ENCODE measurements at regions not wholly inside any gene's neighbourhood (a gene's known extent, or its start where the extent isn't known, plus 50 kb on each side); places are given as distances from the start of the nearest gene placed in this dataset.

DNA sequence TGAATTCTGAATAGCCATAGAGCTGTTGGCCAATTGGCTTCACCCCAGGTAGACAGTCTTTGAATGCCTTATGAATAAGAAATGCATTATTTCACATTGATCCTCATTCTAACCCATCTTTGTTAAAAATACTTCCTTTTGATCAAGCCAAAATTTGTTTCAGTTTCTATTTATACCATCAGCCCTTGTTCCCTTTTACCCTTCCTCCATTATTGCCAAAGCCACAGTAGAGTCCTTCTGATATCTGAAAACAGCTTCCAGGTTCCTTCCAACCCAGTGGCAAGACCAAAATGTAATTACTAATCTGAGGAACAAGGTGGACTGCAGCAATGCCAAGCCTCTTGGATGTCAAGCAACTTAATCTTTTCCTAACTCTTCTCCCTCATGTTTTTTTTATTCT lies 458.8 kb downstream of the BUD13 start:
- no peaks in the 10 kb centered on the region for H4K20me1 ChIP-seq (ENCODE audit: insufficient read depth)
- DNase-seq, result no peak
- no peaks in the 10 kb centered on the region for H3K79me2 ChIP-seq (ENCODE audit: insufficient read depth)
- no peaks in the 10 kb centered on the region for H3K9me3 ChIP-seq (ENCODE audit: low read depth)
- no peaks in the 10 kb centered on the region for H3K36me3 ChIP-seq (ENCODE audit: low read depth)
- TF ChIP-seq EZH2phosphoT487 (IDR thresholded peaks at IDR 0.05; ENCODE audit: insufficient read depth, low read depth), result no peak
- no peak for TF ChIP-seq EZH2 (IDR thresholded peaks at IDR 0.05; ENCODE audit: insufficient read depth, poor library complexity, severe bottlenecking)
- no peak overlapping the region for H3K4me2 ChIP-seq (ENCODE audit: unreplicated experiment)
- no peak overlapping the region for H3K9ac ChIP-seq
- no peak overlapping the region for H2AFZ ChIP-seq
- no peaks in the 10 kb centered on the region for H3F3A ChIP-seq (ENCODE audit: insufficient read depth)
- H3K27me3 ChIP-seq (replicated peaks; ENCODE audit: insufficient read depth), result no peaks in the 10 kb centered on the region
- no peak overlapping the region for H3K4me3 ChIP-seq
- H3K4me1 ChIP-seq (ENCODE audit: insufficient read depth), result no peaks in the 10 kb centered on the region
- no peak overlapping the region for H3K27ac ChIP-seq
- H3K9me2 ChIP-seq (ENCODE audit: insufficient read depth), result no peaks in the 10 kb centered on the region
- in situ Hi-C loops (cut with MboI), result no loop called here

- no peaks in the 10 kb centered on the region for H3K4me1 ChIP-seq (ENCODE audit: insufficient read depth)
- WGBS, 2 experiments (ENCODE audit: low coverage in 1 of 2, low lambda C conversion rate in 2 of 2, missing lambda C conversion rate in 2 of 2), result 14 to 16% methylated on average over 15 of the region's 15 CpGs
- no peaks in the 10 kb centered on the region for H3K79me2 ChIP-seq (ENCODE audit: insufficient read depth)
- no peaks in the 10 kb centered on the region for H3K9me3 ChIP-seq (ENCODE audit: low read depth)
- TF ChIP-seq EZH2phosphoT487 (IDR thresholded peaks at IDR 0.05; ENCODE audit: insufficient read depth, low read depth) (no peak), EZH2 (IDR thresholded peaks at IDR 0.05; ENCODE audit: insufficient read depth, poor library complexity, severe bottlenecking) (no peak)
- no peak overlapping the region for H3K9ac ChIP-seq
- H3K4me2 ChIP-seq (ENCODE audit: unreplicated experiment), result no peak overlapping the region
- H4K20me1 ChIP-seq (ENCODE audit: insufficient read depth), result no peaks in the 10 kb centered on the region
- no peaks in the 10 kb centered on the region for H3K36me3 ChIP-seq (ENCODE audit: low read depth)
- H3F3A ChIP-seq (ENCODE audit: insufficient read depth), result no peaks in the 10 kb centered on the region
- no peak overlapping the region for H2AFZ ChIP-seq
- in situ Hi-C loops (cut with MboI), result no loop called here
- H3K27me3 ChIP-seq (replicated peaks; ENCODE audit: insufficient read depth), result no peaks in the 10 kb centered on the region
- no peaks in the 10 kb centered on the region for H3K9me2 ChIP-seq (ENCODE audit: insufficient read depth)
- H3K4me3 ChIP-seq, result no peak overlapping the region
- DNase-seq, result peak; percentile 1
- no peak overlapping the region for H3K27ac ChIP-seq
These were observed 460.0 kb downstream of the BUD13 start for GRCh38 chr11:116312570-116313391.

GRCh38 chr11:116311206-116311605 lies 461.6 kb downstream of the BUD13 start:
- Histone ChIP-seq H3K9me3 (ENCODE audit: low read depth) (no peaks in the 10 kb centered on the region), H3K36me3 (ENCODE audit: low read depth) (no peaks in the 10 kb centered on the region), H3K9me2 (ENCODE audit: insufficient read depth) (no peaks in the 10 kb centered on the region), H4K20me1 (ENCODE audit: insufficient read depth) (no peaks in the 10 kb centered on the region), H3K27ac (no peak overlapping the region), H3K27me3 (replicated peaks; ENCODE audit: insufficient read depth) (no peaks in the 10 kb centered on the region), H2AFZ (no peak overlapping the region), H3F3A (ENCODE audit: insufficient read depth) (no peaks in the 10 kb centered on the region), H3K4me3 (no peak overlapping the region), H3K79me2 (ENCODE audit: insufficient read depth) (no peaks in the 10 kb centered on the region), H3K9ac (no peak overlapping the region), H3K4me2 (ENCODE audit: unreplicated experiment) (no peak overlapping the region), H3K4me1 (ENCODE audit: insufficient read depth) (no peaks in the 10 kb centered on the region)
- DNase-seq, result no peak
- in situ Hi-C loops (cut with MboI), result no loop called here
- TF ChIP-seq EZH2phosphoT487 (IDR thresholded peaks at IDR 0.05; ENCODE audit: insufficient read depth, low read depth) (no peak), EZH2 (IDR thresholded peaks at IDR 0.05; ENCODE audit: insufficient read depth, poor library complexity, severe bottlenecking) (no peak)
- 63 to 64% methylated on average over 2 to 3 of the region's 3 CpGs for WGBS, 2 experiments (ENCODE audit: low coverage in 1 of 2, low lambda C conversion rate in 2 of 2, missing lambda C conversion rate in 2 of 2)

DNA sequence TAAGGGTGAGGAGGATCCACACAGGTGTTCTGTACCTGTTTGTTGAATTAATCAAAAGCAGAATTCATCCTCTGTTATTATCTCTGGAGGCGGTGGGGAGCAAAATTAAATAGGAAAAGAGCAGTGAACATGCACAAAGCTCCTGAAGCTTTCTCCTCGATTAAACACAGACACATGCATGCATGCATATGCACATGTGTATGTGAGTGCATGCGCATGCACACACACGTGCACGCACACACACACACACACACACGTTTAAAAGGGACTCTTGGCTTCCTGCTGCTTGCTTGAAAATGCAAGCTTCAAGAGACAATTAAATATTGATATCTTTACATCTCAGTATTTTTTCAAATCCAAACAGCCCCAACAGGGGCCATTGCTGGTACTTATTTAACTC lies 462.1 kb downstream of the BUD13 start:
- Histone ChIP-seq H2AFZ (no peak overlapping the region), H3K27ac (no peak overlapping the region), H3K4me2 (ENCODE audit: unreplicated experiment) (no peak overlapping the region)

More for the DNA sequence above, 462.1 kb downstream of the BUD13 start:
- TF ChIP-seq EZH2 (IDR thresholded peaks at IDR 0.05; ENCODE audit: insufficient read depth, poor library complexity, severe bottlenecking), result no peak
- no peak for TF ChIP-seq EZH2phosphoT487 (IDR thresholded peaks at IDR 0.05; ENCODE audit: insufficient read depth, low read depth)
- Histone ChIP-seq H3K4me3 (no peak overlapping the region), H3K36me3 (ENCODE audit: low read depth) (no peaks in the 10 kb centered on the region), H3K4me1 (ENCODE audit: insufficient read depth) (no peaks in the 10 kb centered on the region), H3F3A (ENCODE audit: insufficient read depth) (no peaks in the 10 kb centered on the region), H4K20me1 (ENCODE audit: insufficient read depth) (no peaks in the 10 kb centered on the region), H3K9me3 (ENCODE audit: low read depth) (no peaks in the 10 kb centered on the region), H3K79me2 (ENCODE audit: insufficient read depth) (no peaks in the 10 kb centered on the region), H3K9me2 (ENCODE audit: insufficient read depth) (no peaks in the 10 kb centered on the region), H3K27me3 (replicated peaks; ENCODE audit: insufficient read depth) (no peaks in the 10 kb centered on the region), H3K9ac (no peak overlapping the region)
- no peak for DNase-seq
- WGBS, 2 experiments (ENCODE audit: low coverage in 1 of 2, low lambda C conversion rate in 2 of 2, missing lambda C conversion rate in 2 of 2), result 48 to 57% methylated on average over 6 of the region's 6 CpGs
- in situ Hi-C loops (cut with MboI), result no loop called here

Data from GM23248 (cell line).